MM.1S (cell line): ENCODE measurements at regions not wholly inside any gene's neighbourhood (a gene's known extent, or its start where the extent isn't known, plus 50 kb on each side); places are given as distances from the start of the nearest gene placed in this dataset.

ENCODE experiments used
- DNase-seq: peaks from one replicate; pipeline ENCODE4 v3.0.0-alpha.2; 2015
- H2AFZ ChIP-seq: fragments of 300-600 bp; sonication (generic); 2 replicates; pipeline ENCODE4 v1.6.0; 2016; ENCODE audit warnings: antibody characterized with exemption, low read length
- H3F3A ChIP-seq: fragments of 300-600 bp; sonication (generic); 2 replicates; pipeline ENCODE4 v1.6.1; 2016; ENCODE audit warnings: mild to moderate bottlenecking, antibody characterized with exemption, low read length, moderate library complexity, mixed read lengths; ENCODE audit not compliant: insufficient read depth
- H3K27ac ChIP-seq: fragments of 300-600 bp; sonication (generic); 2 replicates; pipeline ENCODE4 v1.5.1; 2016; ENCODE audit warnings: mild to moderate bottlenecking, low read length
- H3K27me3 ChIP-seq: fragments of 300-600 bp; sonication (generic); replicated peaks from 2 replicates; pipeline ENCODE4 v1.6.0; 2016; ENCODE audit warnings: low read length; ENCODE audit not compliant: insufficient read depth
- H3K36me3 ChIP-seq: fragments of 300-600 bp; sonication (generic); replicated peaks from 2 replicates; pipeline ENCODE4 v1.6.1; 2016; ENCODE audit warnings: mild to moderate bottlenecking, low read length, mixed read lengths; ENCODE audit not compliant: insufficient read depth
- H3K4me1 ChIP-seq: fragments of 300-600 bp; sonication (generic); 2 replicates; pipeline ENCODE4 v1.6.1; 2016; ENCODE audit warnings: low read length, mixed read lengths
- H3K4me2 ChIP-seq: fragments of 300-600 bp; sonication (generic); 2 replicates; pipeline ENCODE4 v1.6.0; 2016; ENCODE audit warnings: low read depth, low read length
- H3K4me3 ChIP-seq: fragments of 300-600 bp; sonication (generic); 2 replicates; pipeline ENCODE4 v1.5.1; 2016; ENCODE audit warnings: low read length, mixed read lengths
- H3K79me2 ChIP-seq: fragments of 300-600 bp; sonication (generic); 2 replicates; pipeline ENCODE4 v1.6.1; 2016; ENCODE audit warnings: mixed run types, low read length, mixed read lengths
- H3K9ac ChIP-seq: fragments of 300-600 bp; sonication (generic); 2 replicates; pipeline ENCODE4 v1.6.1; 2016; ENCODE audit warnings: low read length, mixed read lengths
- H3K9me2 ChIP-seq: fragments of 300-600 bp; sonication (generic); replicated peaks from 2 replicates; pipeline ENCODE4 v1.6.1; 2016; ENCODE audit warnings: mild to moderate bottlenecking, low read length, mixed read lengths; ENCODE audit not compliant: insufficient read depth
- H3K9me3 ChIP-seq: fragments of 300-600 bp; sonication (generic); replicated peaks from 2 replicates; pipeline ENCODE4 v1.6.1; 2016; ENCODE audit warnings: mild to moderate bottlenecking, low read length, mixed read lengths; ENCODE audit not compliant: insufficient read depth
- H4K20me1 ChIP-seq: fragments of 300-600 bp; sonication (generic); 2 replicates; pipeline ENCODE4 v1.6.1; 2016; ENCODE audit warnings: mild to moderate bottlenecking, low read length, moderate library complexity, mixed read lengths; ENCODE audit not compliant: insufficient read depth
- CTCF ChIP-seq: fragments of 300-600 bp; sonication (generic); IDR thresholded peaks from 2 replicates; pipeline ENCODE4 v1.5.1; 2016; ENCODE audit warnings: antibody characterized with exemption, low read length, mixed read lengths
- EZH2 ChIP-seq: fragments of 300-600 bp; sonication (generic); optimal IDR thresholded peaks from 2 replicates; pipeline ENCODE3; 2017; ENCODE audit warnings: low read depth, mild to moderate bottlenecking, antibody characterized with exemption, low read length, mixed read lengths
- EZH2phosphoT487 ChIP-seq: fragments of 300-600 bp; sonication (generic); IDR thresholded peaks from 2 replicates; pipeline ENCODE4 v1.6.1; 2018; ENCODE audit warnings: antibody characterized with exemption, low read length

- no peak overlapping the region for H3K4me3 ChIP-seq
- no peak overlapping the region for H3K9ac ChIP-seq
- DNase-seq = no peak
- H3K27me3 ChIP-seq = no peaks in the 10 kb centered on the region
- TF ChIP-seq EZH2 (no peak), EZH2phosphoT487 (no peak), CTCF (no peak)
- no peaks in the 10 kb centered on the region for H3K9me2 ChIP-seq
- no peak overlapping the region for H3K27ac ChIP-seq
- no peaks in the 10 kb centered on the region for H3K9me3 ChIP-seq
- no peaks in the 10 kb centered on the region for H3K36me3 ChIP-seq
- no peaks in the 10 kb centered on the region for H4K20me1 ChIP-seq
- H2AFZ ChIP-seq = no peak overlapping the region
- no peak overlapping the region for H3K4me2 ChIP-seq
- H3K4me1 ChIP-seq = no peaks in the 10 kb centered on the region
- H3K79me2 ChIP-seq = no peaks in the 10 kb centered on the region
- H3F3A ChIP-seq = no peaks in the 10 kb centered on the region
Observed at GRCh38 chr3:110925798-110926197, 145.8 kb upstream of the NECTIN3 start.

- no peak for DNase-seq
- Histone ChIP-seq H3K9me3 (no peaks in the 10 kb centered on the region), H3K4me1 (no peaks in the 10 kb centered on the region), H3K27me3 (no peaks in the 10 kb centered on the region), H3F3A (no peaks in the 10 kb centered on the region), H3K9me2 (no peaks in the 10 kb centered on the region), H3K79me2 (no peaks in the 10 kb centered on the region), H2AFZ (no peak overlapping the region), H3K27ac (no peak overlapping the region), H3K4me2 (no peak overlapping the region), H3K9ac (no peak overlapping the region), H4K20me1 (no peaks in the 10 kb centered on the region), H3K4me3 (no peak overlapping the region), H3K36me3 (no peaks in the 10 kb centered on the region)
- TF ChIP-seq CTCF = no peak
- no peak for TF ChIP-seq EZH2phosphoT487
- no peak for TF ChIP-seq EZH2
Observed at GRCh38 chr3:110928016-110928662, 143.5 kb upstream of the NECTIN3 start.

- Histone ChIP-seq H3K27ac (no peak overlapping the region), H3K4me3 (no peak overlapping the region), H3K79me2 (no peaks in the 10 kb centered on the region), H3K9ac (no peak overlapping the region), H3K4me2 (no peak overlapping the region), H3K36me3 (no peaks in the 10 kb centered on the region), H3K9me3 (no peaks in the 10 kb centered on the region), H3K9me2 (no peaks in the 10 kb centered on the region), H3K27me3 (no peaks in the 10 kb centered on the region), H2AFZ (no peak overlapping the region), H3F3A (no peaks in the 10 kb centered on the region), H3K4me1 (no peaks in the 10 kb centered on the region), H4K20me1 (no peaks in the 10 kb centered on the region)
- TF ChIP-seq EZH2phosphoT487 (no peak), EZH2 (no peak), CTCF (no peak)
- no peak for DNase-seq
Observed at GRCh38 chr3:110929816-110930215, 141.8 kb upstream of the NECTIN3 start.
